NCI-H2081 (cell line): ENCODE measurements at regions not wholly inside any gene's neighbourhood (a gene's known extent, or its start where the extent isn't known, plus 50 kb on each side); places are given as distances from the start of the nearest gene placed in this dataset.

Source experiments
- DNase-seq, 2 experiments: peaks; one replicate each; lab custom pipeline; 2025; lab: John Stamatoyannopoulos, UW

- DNase-seq: peak; percentile 24 to 63
Observed at GRCh38 chr17:71709946-71710345, 410.9 kb upstream of the SOX9 start.

- DNase-seq: no peak
Observed at GRCh38 chr17:71710816-71711215, 410.0 kb upstream of the SOX9 start.

GRCh38 chr17:71713846-71714245 lies 407.0 kb upstream of the SOX9 start:
- DNase-seq: no peak

GRCh38 chr17:71724339-71724738 lies 396.5 kb upstream of the SOX9 start:
- no peak for DNase-seq

GRCh38 chr17:71725811-71726210 lies 395.0 kb upstream of the SOX9 start:
- no peak for DNase-seq

- peak; percentile 1 to 44 for DNase-seq
Observed at GRCh38 chr17:71726341-71726740, 394.5 kb upstream of the SOX9 start.

- no peak for DNase-seq
Observed at GRCh38 chr17:71727292-71727691, 393.5 kb upstream of the SOX9 start.

- no peak for DNase-seq
Observed at GRCh38 chr17:71727723-71728122, 393.1 kb upstream of the SOX9 start.

- no peak for DNase-seq
Observed at GRCh38 chr17:71730871-71731270, 389.9 kb upstream of the SOX9 start.

GRCh38 chr17:71735893-71736292 lies 384.9 kb upstream of the SOX9 start:
- no peak for DNase-seq

GRCh38 chr17:71740866-71741265 lies 380.0 kb upstream of the SOX9 start:
- DNase-seq: no peak

GRCh38 chr17:71741836-71742235 lies 379.0 kb upstream of the SOX9 start:
- DNase-seq: no peak

- no peak for DNase-seq
Observed at GRCh38 chr17:71748872-71749271, 371.9 kb upstream of the SOX9 start.

- no peak for DNase-seq
Observed at GRCh38 chr17:71753070-71753469, 367.8 kb upstream of the SOX9 start.

GRCh38 chr17:71757156-71757555 lies 363.7 kb upstream of the SOX9 start:
- DNase-seq: no peak

GRCh38 chr17:71757956-71758355 lies 362.9 kb upstream of the SOX9 start:
- DNase-seq: no peak

GRCh38 chr17:71759422-71760060 lies 361.3 kb upstream of the SOX9 start:
- no peak for DNase-seq

GRCh38 chr17:71760062-71760720 lies 360.6 kb upstream of the SOX9 start:
- no peak for DNase-seq

- no peak for DNase-seq
Observed at GRCh38 chr17:71762526-71762925, 358.3 kb upstream of the SOX9 start.

- peak in 1 of 2 experiments; percentile 5 for DNase-seq
Observed at GRCh38 chr17:71764505-71764904, 356.3 kb upstream of the SOX9 start.

- DNase-seq: no peak
Observed at GRCh38 chr17:71765437-71765836, 355.4 kb upstream of the SOX9 start.

GRCh38 chr17:71769850-71770249 lies 351.0 kb upstream of the SOX9 start:
- no peak for DNase-seq

- no peak for DNase-seq
Observed at GRCh38 chr17:71777048-71777640, 343.7 kb upstream of the SOX9 start.

GRCh38 chr17:71779482-71779881 lies 341.3 kb upstream of the SOX9 start:
- no peak for DNase-seq
